Endothelial cell of umbilical vein (primary cell): ENCODE measurements at regions not wholly inside any gene's neighbourhood (a gene's known extent, or its start where the extent isn't known, plus 50 kb on each side); places are given as distances from the start of the nearest gene placed in this dataset.

ENCODE experiments used
- BruUV-seq: library from RNA; stranded (reverse); fragments of 400-500 nt; replicated peaks from 2 replicates; lab custom pipeline; 2021; lab: Mats Ljungman, UMichigan
- CTCF ChIA-PET: fragments of 300-600, 350-600 bp; sonication (Branson Sonifier 250); formaldehyde crosslinking; loops from one replicate; lab custom pipeline; 2021; ENCODE audit warnings: antibody characterized with exemption, inconsistent platforms; lab: Charles Lee
- POLR2A ChIA-PET: fragments of 300-600, 350-600 bp; sonication (Branson Sonifier 250); formaldehyde crosslinking; loops from one replicate; lab custom pipeline; 2021; ENCODE audit warnings: antibody characterized with exemption, inconsistent platforms; lab: Charles Lee
- DNase-seq: peaks from one replicate; pipeline ENCODE4 v3.0.0-alpha.2; 2011; ENCODE audit warnings: low read depth, low spot score
- FAIRE-seq: peaks from 2 replicates; lab custom pipeline; 2011; peaks lifted over from hg19 to GRCh38; lab: Jason Lieb, UNC
- H2AFZ ChIP-seq: 2 replicates; pipeline ENCODE4 v1.6.0; 2012; ENCODE audit warnings: low read depth, low read length, control low read depth, inconsistent platforms
- H3K27ac ChIP-seq: 2 replicates; pipeline ENCODE4 v1.5.1; 2011; ENCODE audit warnings: low read depth, mild to moderate bottlenecking, control low read depth, low read length, moderate library complexity; ENCODE audit not compliant: insufficient read depth
- H3K27me3 ChIP-seq, 2 experiments: 2 replicates each; pipeline versions ENCODE4 v1.6.0 to v1.6.1; 2011; ENCODE audit warnings: low read length in 2 of 2, mixed read lengths in 1 of 2; ENCODE audit not compliant: control insufficient read depth in 2 of 2, insufficient read depth in 2 of 2
- H3K36me3 ChIP-seq, 2 experiments: 2 replicates in 1 of 2; 3 replicates in 1 of 2; pipeline ENCODE4 v1.5.1; 2011; ENCODE audit warnings: low read length in 2 of 2, mild to moderate bottlenecking in 1 of 2, moderate library complexity in 1 of 2; ENCODE audit not compliant: control insufficient read depth in 2 of 2, insufficient read depth in 2 of 2; ENCODE audit errors: extremely low read depth in 1 of 2
- H3K4me1 ChIP-seq: 3 replicates; pipeline ENCODE4 v1.5.1; 2011; ENCODE audit warnings: mild to moderate bottlenecking, low read length; ENCODE audit not compliant: control insufficient read depth, insufficient read depth; ENCODE audit errors: extremely low read depth
- H3K4me2 ChIP-seq: 2 replicates; pipeline ENCODE4 v1.6.1; 2011; ENCODE audit warnings: low read length, control low read depth, mixed read lengths; ENCODE audit not compliant: insufficient read depth
- H3K4me3 ChIP-seq, 3 experiments: fragments of 200-600 bp in 1 of 3; sonication (generic), shearing (Covaris generic) in 1 of 3; replicated peaks in 1 of 3; 2 replicates each; pipeline ENCODE4 v1.5.1; 2011 to 2016; ENCODE audit warnings: control low read depth in 3 of 3, low read length in 3 of 3, mild to moderate bottlenecking in 2 of 3, inconsistent platforms in 1 of 3, low read depth in 1 of 3, moderate library complexity in 1 of 3; ENCODE audit not compliant: insufficient read depth in 1 of 3
- H3K79me2 ChIP-seq: 2 replicates; pipeline ENCODE4 v1.6.0; 2012; ENCODE audit warnings: low read length, inconsistent platforms; ENCODE audit not compliant: control insufficient read depth, insufficient read depth
- H3K9ac ChIP-seq: replicated peaks from 2 replicates; pipeline ENCODE3; 2011; ENCODE audit warnings: low read length, control low read depth; ENCODE audit not compliant: insufficient read depth; ENCODE audit errors: extremely low read depth
- H3K9me1 ChIP-seq: replicated peaks from 3 replicates; pipeline ENCODE4 v1.6.0; 2011; ENCODE audit warnings: mild to moderate bottlenecking, low read length; ENCODE audit not compliant: control insufficient read depth, insufficient read depth; ENCODE audit errors: extremely low read depth
- H3K9me3 ChIP-seq: replicated peaks from 2 replicates; pipeline ENCODE4 v1.5.1; 2012; ENCODE audit warnings: low read length, inconsistent platforms; ENCODE audit not compliant: control insufficient read depth, insufficient read depth
- H4K20me1 ChIP-seq: replicated peaks from 2 replicates; pipeline ENCODE3; 2011; ENCODE audit warnings: mild to moderate bottlenecking, low read length; ENCODE audit not compliant: control insufficient read depth, insufficient read depth; ENCODE audit errors: extremely low read depth
- CTCF ChIP-seq, 2 donors: IDR thresholded peaks; 1 replicate in 1 of 2; 2 replicates in 1 of 2; pipeline ENCODE4 v1.5.1; 2011; ENCODE audit warnings: low read length in 2 of 2, mild to moderate bottlenecking in 2 of 2, moderate library complexity in 2 of 2, control low read depth in 1 of 2, inconsistent platforms in 1 of 2, low read depth in 1 of 2; ENCODE audit not compliant: insufficient read depth in 1 of 2; ENCODE audit errors: extremely low read depth in 1 of 2
- EZH2 ChIP-seq: IDR thresholded peaks from 2 replicates; pipeline ENCODE4 v1.6.1; 2012; ENCODE audit warnings: borderline replicate concordance, low read depth, mild to moderate bottlenecking, moderate library complexity, low read length, inconsistent platforms; ENCODE audit not compliant: severe bottlenecking
- FOS ChIP-seq: IDR thresholded peaks from 2 replicates; pipeline ENCODE4 v1.6.1; 2011; ENCODE audit warnings: mild to moderate bottlenecking, low read length, moderate library complexity, borderline replicate concordance; ENCODE audit not compliant: insufficient read depth
- GATA2 ChIP-seq: IDR thresholded peaks from 2 replicates; pipeline ENCODE4 v1.7.0; 2011; ENCODE audit warnings: low read depth, mild to moderate bottlenecking, moderate library complexity, mixed read lengths, low read length; ENCODE audit not compliant: insufficient read length, insufficient read depth
- JUN ChIP-seq: IDR thresholded peaks from 2 replicates; pipeline ENCODE4 v1.6.1; 2011; ENCODE audit warnings: borderline replicate concordance, low read depth; ENCODE audit not compliant: insufficient read length, insufficient read depth
- MAX ChIP-seq: IDR thresholded peaks from 2 replicates; pipeline ENCODE4 v1.6.1; 2011; ENCODE audit not compliant: insufficient read depth, insufficient read length
- MYC ChIP-seq: IDR thresholded peaks from one replicate; pipeline ENCODE4 v1.6.1; 2011; ENCODE audit warnings: mild to moderate bottlenecking, low read depth, low read length
- POLR2A ChIP-seq: IDR thresholded peaks from 2 replicates; pipeline ENCODE4 v1.6.1; 2012; ENCODE audit warnings: low read depth, mild to moderate bottlenecking, control low read depth, low read length
- POLR2AphosphoS5 ChIP-seq: IDR thresholded peaks from 2 replicates; pipeline ENCODE4 v1.6.1; 2012; ENCODE audit warnings: low read depth, mild to moderate bottlenecking, control low read depth, low read length, moderate library complexity; ENCODE audit not compliant: insufficient read depth
- dilution Hi-C: fragments of 300-500 bp; cut with MboI; formaldehyde crosslinking; loops from one replicate; pipeline ENCODE4 v1.15.0; 2019; ENCODE audit warnings: low sequenced_read_pairs; ENCODE audit not compliant: extremely low pct_ligation_motif_present
- intact Hi-C: fragments of 100-400 bp; cut with micrococcal nuclease; formaldehyde crosslinking; loops from one replicate; pipeline ENCODE4 v1.10.0; 2022

GRCh38 chr10:78980815-78981214, 88.0 kb upstream of the ZMIZ1 start:
- H3K27ac ChIP-seq: no peak overlapping the region
- no peak overlapping the region for H2AFZ ChIP-seq
- no peaks in the 10 kb centered on the region for H3K9me3 ChIP-seq
- FAIRE-seq (no peak), DNase-seq (no peak)
- CTCF ChIA-PET: no interaction called here
- intact Hi-C loops: no loop called here
- POLR2A ChIA-PET: no interaction called here
- TF ChIP-seq FOS: no peak
- TF ChIP-seq GATA2: no peak
- no peak for TF ChIP-seq EZH2
- no peak for TF ChIP-seq POLR2AphosphoS5
- no peak for TF ChIP-seq POLR2A
- no peak for TF ChIP-seq MAX
- TF ChIP-seq JUN: no peak
- no peak for TF ChIP-seq MYC
- TF ChIP-seq CTCF (IDR thresholded peaks at IDR 0.05; ENCODE audit: extremely low read depth in 1 of 2, insufficient read depth in 1 of 2, low read depth in 1 of 2, low read length in 2 of 2): no peak
- H3K4me3 ChIP-seq: no peak overlapping the region
- no peaks in the 10 kb centered on the region for H3K9me1 ChIP-seq
- H3K36me3 ChIP-seq: no peaks in the 10 kb centered on the region
- dilution Hi-C loops: no loop called here
- no peaks in the 10 kb centered on the region for H3K79me2 ChIP-seq
- no peaks in the 10 kb centered on the region for H3K27me3 ChIP-seq
- BruUV-seq: no TSS peak
- H3K4me1 ChIP-seq: no peaks in the 10 kb centered on the region
- no peak overlapping the region for H3K4me2 ChIP-seq
- no peak overlapping the region for H3K9ac ChIP-seq
- H4K20me1 ChIP-seq: no peaks in the 10 kb centered on the region
